ENCODE measurements at regions not wholly inside any gene's neighbourhood (a gene's known extent, or its start where the extent isn't known, plus 50 kb on each side); places are given as distances from the start of the nearest gene placed in this dataset.
A peak's percentile ranks its signal among the peaks of the same experiment; 100 is the strongest.

DNA sequence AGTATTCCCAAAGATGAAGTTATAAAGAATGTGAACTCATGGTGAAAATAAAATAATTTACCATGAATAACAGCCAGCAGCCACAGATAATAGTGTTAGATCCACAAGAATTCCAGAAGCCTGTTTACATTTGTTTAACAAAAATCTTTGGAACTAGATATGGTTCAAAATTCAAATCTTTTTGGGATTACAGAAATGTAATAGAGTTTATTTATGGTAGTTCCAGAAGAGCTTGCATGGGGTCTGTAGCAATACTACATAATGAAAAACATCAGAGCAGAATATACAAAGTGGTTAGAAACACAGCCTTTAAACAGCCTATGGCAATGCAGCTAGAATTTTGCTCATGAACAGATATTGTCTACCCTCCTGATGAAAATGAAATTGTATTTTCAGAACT is 179.1 kb downstream of the RDH14 start:
- TF ChIP-seq, protein P1, sequence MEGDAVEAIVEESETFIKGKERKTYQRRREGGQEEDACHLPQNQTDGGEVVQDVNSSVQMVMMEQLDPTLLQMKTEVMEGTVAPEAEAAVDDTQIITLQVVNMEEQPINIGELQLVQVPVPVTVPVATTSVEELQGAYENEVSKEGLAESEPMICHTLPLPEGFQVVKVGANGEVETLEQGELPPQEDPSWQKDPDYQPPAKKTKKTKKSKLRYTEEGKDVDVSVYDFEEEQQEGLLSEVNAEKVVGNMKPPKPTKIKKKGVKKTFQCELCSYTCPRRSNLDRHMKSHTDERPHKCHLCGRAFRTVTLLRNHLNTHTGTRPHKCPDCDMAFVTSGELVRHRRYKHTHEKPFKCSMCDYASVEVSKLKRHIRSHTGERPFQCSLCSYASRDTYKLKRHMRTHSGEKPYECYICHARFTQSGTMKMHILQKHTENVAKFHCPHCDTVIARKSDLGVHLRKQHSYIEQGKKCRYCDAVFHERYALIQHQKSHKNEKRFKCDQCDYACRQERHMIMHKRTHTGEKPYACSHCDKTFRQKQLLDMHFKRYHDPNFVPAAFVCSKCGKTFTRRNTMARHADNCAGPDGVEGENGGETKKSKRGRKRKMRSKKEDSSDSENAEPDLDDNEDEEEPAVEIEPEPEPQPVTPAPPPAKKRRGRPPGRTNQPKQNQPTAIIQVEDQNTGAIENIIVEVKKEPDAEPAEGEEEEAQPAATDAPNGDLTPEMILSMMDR (conservative IDR thresholded peaks at IDR 0.05; ENCODE audit: control insufficient read depth, insufficient read depth, low read depth, low read length), result no peak
- DNase-seq (ENCODE audit: low read depth), result no peak
- H3K4me3 ChIP-seq (ENCODE audit: control insufficient read depth, low read depth, low read length), result no peak overlapping the region

DNA sequence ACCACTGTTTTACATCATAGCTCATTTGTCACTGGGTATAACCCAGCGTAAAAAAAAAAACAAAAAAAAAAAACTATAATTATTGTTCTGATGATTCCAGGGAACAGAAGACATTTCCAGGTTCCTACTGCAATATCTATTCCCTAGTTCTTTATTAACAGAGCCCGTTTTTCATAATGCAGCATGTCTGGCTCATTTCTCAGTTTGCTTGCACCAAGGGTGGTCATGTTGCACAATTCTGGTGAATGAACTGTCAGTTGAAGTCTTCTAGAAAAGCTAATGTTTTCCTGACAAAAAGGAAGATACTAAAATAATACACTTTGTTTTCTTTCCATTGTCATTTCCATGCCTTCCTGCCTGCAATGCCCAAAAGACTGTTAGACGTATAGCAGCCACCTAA is 180.1 kb downstream of the RDH14 start:
- DNase-seq (ENCODE audit: low read depth), result no peak
- TF ChIP-seq, protein P1 (conservative IDR thresholded peaks at IDR 0.05; ENCODE audit: control insufficient read depth, insufficient read depth, low read depth, low read length), result no peak
- no peak overlapping the region for H3K4me3 ChIP-seq (ENCODE audit: control insufficient read depth, low read depth, low read length)

DNA sequence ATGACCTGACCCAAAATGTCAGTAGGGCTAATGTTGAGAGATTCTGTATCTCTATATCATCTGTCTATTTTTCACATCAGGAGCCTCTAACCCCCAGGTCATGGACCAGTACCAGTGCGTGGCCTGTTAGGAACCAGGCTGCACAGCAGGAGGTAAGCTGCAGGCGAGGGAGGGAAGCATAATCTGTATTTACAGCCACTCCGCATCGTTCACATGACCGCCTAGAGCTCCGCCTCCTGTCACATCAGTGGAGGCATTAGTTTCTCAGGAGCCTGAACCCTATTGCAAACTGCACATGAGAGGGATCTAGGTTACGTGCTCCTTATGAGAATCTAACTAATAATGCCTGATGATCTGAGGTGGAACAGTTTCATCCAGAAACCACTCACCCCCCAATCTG is 180.6 kb downstream of the RDH14 start:
- TF ChIP-seq, protein P1 (conservative IDR thresholded peaks at IDR 0.05; ENCODE audit: control insufficient read depth, insufficient read depth, low read depth, low read length), result no peak
- H3K4me3 ChIP-seq (ENCODE audit: control insufficient read depth, low read depth, low read length), result no peak overlapping the region
- no peak for DNase-seq (ENCODE audit: low read depth)

DNA sequence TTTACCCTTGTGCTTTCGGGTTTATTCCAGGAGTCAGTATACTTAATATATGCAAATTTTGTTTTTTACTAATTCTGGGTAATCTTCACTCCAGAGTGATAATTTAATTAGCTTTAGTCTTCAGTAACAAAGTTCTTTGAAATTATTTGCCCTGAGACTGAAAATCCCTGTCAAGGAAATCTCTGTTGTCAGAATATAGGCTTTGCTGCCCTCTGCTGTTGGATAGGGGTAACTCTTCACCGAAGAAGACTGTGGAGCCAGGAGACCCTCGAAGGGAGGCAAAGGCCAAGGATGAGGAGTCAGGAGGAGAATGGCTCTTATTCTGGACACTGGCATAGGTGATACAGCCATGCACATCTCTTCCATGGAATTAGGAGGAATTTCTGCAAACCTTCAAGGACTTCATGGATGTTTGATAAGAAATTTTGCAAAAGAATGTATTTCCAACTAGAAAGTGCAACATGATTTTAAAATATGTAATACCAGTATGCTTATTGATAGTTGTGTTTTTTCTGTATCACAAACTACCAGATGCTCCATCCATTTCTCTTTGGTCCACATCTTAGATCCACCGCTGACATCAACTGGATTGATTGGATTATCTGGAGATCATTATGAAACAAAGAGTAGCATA is 182.3 kb downstream of the RDH14 start:
- DNase-seq (ENCODE audit: low read depth), result peak; percentile 52
- TF ChIP-seq, protein P1 (conservative IDR thresholded peaks at IDR 0.05; ENCODE audit: control insufficient read depth, insufficient read depth, low read depth, low read length), result peak; percentile 89
- no peak overlapping the region for H3K4me3 ChIP-seq (ENCODE audit: control insufficient read depth, low read depth, low read length)

DNA sequence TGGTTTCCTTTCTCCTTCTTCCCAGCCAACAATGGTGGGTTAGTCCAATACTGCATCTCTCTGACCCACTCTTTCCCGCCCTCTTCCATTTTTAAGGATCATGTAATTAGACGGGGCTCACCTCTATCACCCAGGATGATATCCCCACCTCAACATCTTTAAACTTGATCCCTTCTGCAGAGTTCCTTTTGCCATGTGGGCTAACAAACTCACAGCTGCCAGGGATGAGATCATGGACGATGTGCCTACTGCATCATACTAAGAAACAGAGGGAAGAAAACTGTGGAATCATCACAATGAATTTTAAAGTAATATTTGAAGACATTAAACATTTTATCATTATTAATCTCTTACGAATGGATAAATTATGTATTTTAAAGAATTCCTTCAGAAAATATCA is 183.5 kb downstream of the RDH14 start:
- no peak for DNase-seq (ENCODE audit: low read depth)
- TF ChIP-seq, protein P1 (conservative IDR thresholded peaks at IDR 0.05; ENCODE audit: control insufficient read depth, insufficient read depth, low read depth, low read length), result no peak
- no peak overlapping the region for H3K4me3 ChIP-seq (ENCODE audit: control insufficient read depth, low read depth, low read length)

DNA sequence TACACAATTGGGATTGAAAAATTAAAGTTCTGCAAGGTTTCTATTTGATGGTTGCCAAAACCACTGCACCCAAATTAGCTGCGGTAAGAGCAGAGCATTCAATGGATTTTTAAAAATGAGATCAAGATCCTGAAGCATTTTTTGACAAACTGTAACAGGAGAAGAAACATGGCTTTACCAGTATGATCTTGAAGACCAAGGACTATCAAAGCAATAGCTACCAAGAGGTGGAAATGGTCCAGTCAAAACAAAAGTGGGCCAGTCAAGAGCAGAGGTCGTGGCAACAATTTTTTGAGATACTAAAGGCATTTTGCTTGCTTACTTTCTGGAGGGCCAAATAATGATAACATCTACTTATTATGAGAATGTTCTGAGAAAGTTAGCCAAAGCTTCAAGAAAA is 186.8 kb downstream of the RDH14 start:
- DNase-seq (ENCODE audit: low read depth), result no peak
- H3K4me3 ChIP-seq (ENCODE audit: control insufficient read depth, low read depth, low read length), result no peak overlapping the region
- TF ChIP-seq, protein P1 (conservative IDR thresholded peaks at IDR 0.05; ENCODE audit: control insufficient read depth, insufficient read depth, low read depth, low read length), result no peak

DNA sequence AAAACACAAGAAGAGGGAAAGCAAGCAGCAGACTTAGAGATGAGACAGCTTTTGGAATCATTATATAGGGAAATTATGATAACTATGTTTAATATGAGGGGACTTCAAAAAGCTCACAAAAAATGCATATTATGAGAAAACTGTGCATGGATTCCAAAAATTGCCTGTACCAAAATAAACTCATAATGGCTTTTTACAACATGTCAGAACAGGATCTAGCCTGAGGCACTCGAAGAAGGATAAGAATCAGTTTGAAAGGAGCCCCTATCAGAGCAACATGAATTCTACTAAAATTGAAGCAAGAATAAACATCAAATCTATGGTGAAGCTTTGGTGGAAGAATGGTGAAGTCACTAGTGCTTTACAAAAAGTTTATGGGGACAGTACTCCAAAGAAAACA is 187.4 kb downstream of the RDH14 start:
- H3K4me3 ChIP-seq (ENCODE audit: control insufficient read depth, low read depth, low read length), result no peak overlapping the region
- TF ChIP-seq, protein P1 (conservative IDR thresholded peaks at IDR 0.05; ENCODE audit: control insufficient read depth, insufficient read depth, low read depth, low read length), result no peak
- DNase-seq (ENCODE audit: low read depth), result no peak

All from fibroblast of mammary gland (primary cell).